ENCODE measurements at regions not wholly inside any gene's neighbourhood (a gene's known extent, or its start where the extent isn't known, plus 50 kb on each side); places are given as distances from the start of the nearest gene placed in this dataset.

DNA sequence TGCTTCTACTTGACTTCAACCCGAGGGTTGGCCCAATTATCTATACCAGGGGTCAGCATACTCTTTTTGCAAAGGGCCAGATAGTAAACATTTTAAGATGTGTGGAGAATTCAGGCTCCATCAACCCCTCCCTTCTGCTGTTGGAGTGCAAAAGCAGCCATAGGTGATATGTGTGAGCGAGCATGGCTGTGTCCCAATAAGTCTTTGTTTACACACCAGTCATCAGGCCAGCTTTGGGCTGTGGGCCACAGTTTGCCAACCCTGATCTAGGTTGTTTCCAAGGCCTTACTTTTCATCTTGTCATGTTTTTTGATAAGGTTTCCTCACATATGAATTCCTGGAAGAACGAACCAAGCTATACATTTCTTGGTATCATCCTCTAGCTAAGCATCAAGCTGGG is 136.9 kb upstream of the VIPR2 start:
- TF ChIP-seq, protein P1, sequence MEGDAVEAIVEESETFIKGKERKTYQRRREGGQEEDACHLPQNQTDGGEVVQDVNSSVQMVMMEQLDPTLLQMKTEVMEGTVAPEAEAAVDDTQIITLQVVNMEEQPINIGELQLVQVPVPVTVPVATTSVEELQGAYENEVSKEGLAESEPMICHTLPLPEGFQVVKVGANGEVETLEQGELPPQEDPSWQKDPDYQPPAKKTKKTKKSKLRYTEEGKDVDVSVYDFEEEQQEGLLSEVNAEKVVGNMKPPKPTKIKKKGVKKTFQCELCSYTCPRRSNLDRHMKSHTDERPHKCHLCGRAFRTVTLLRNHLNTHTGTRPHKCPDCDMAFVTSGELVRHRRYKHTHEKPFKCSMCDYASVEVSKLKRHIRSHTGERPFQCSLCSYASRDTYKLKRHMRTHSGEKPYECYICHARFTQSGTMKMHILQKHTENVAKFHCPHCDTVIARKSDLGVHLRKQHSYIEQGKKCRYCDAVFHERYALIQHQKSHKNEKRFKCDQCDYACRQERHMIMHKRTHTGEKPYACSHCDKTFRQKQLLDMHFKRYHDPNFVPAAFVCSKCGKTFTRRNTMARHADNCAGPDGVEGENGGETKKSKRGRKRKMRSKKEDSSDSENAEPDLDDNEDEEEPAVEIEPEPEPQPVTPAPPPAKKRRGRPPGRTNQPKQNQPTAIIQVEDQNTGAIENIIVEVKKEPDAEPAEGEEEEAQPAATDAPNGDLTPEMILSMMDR (conservative IDR thresholded peaks at IDR 0.05; ENCODE audit: low read length), result no peak
- no peak for TF ChIP-seq EZH2phosphoT487 (IDR thresholded peaks at IDR 0.05; ENCODE audit: borderline replicate concordance, low read depth, low read length)
- ChIA-PET POLR2A (no interaction called here), CTCF (ENCODE audit: unreplicated experiment) (no interaction called here)
- no peak overlapping the region for H3K4me3 ChIP-seq (ENCODE audit: low read depth, low read length, poor library complexity, severe bottlenecking)
- H3K36me3 ChIP-seq (ENCODE audit: insufficient read depth, low read length), result no peaks in the 10 kb centered on the region
- no peaks in the 10 kb centered on the region for H3K9me3 ChIP-seq (ENCODE audit: low read length)
- DNase-seq (ENCODE audit: low spot score), result no peak
- H3K27ac ChIP-seq (ENCODE audit: low read depth, low read length, poor library complexity, severe bottlenecking), result no peak overlapping the region
- no peak overlapping the region for H3K4me2 ChIP-seq (ENCODE audit: low read length)
- H3K4me1 ChIP-seq (ENCODE audit: insufficient read depth, low read length, poor library complexity, severe bottlenecking), result no peaks in the 10 kb centered on the region
- no peaks in the 10 kb centered on the region for H3K9me2 ChIP-seq (ENCODE audit: insufficient read depth, low read length)
- no peaks in the 10 kb centered on the region for H3K79me2 ChIP-seq (ENCODE audit: insufficient read depth, low read depth, low read length)
- no peak overlapping the region for H2AFZ ChIP-seq (ENCODE audit: low read length)
- intact Hi-C loops (cut with micrococcal nuclease; ENCODE audit: unreplicated experiment), result no loop called here
- no TSS peak for BruUV-seq (replicated peaks)
- H4K20me1 ChIP-seq (ENCODE audit: insufficient read depth, low read length), result no peaks in the 10 kb centered on the region

DNA sequence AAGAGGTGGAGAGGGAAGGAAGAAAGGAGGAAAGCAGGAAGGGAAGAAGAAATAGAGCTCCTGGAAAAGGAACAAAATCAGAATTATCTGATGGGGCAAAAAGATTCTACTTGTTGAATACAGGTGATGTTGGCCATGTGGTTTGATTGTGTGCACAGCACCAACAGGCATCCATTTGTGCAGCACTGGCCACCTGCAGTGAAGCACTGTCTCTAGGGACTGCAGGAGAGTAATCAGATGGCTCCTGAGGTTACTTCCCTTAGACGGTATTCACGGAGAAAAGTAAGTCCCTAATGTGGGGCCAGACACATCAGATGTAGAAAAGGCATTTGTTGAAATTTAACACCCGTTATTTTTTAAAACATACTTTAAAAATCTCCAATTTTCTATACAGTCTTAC is 135.3 kb upstream of the VIPR2 start:
- TF ChIP-seq EZH2phosphoT487 (IDR thresholded peaks at IDR 0.05; ENCODE audit: borderline replicate concordance, low read depth, low read length), result no peak
- TF ChIP-seq, protein P1 (conservative IDR thresholded peaks at IDR 0.05; ENCODE audit: low read length), result no peak
- no peaks in the 10 kb centered on the region for H3K9me3 ChIP-seq (ENCODE audit: low read length)
- no peaks in the 10 kb centered on the region for H3K4me1 ChIP-seq (ENCODE audit: insufficient read depth, low read length, poor library complexity, severe bottlenecking)
- no TSS peak for BruUV-seq (replicated peaks)
- intact Hi-C loops (cut with micrococcal nuclease; ENCODE audit: unreplicated experiment), result no loop called here
- ChIA-PET POLR2A (no interaction called here), CTCF (ENCODE audit: unreplicated experiment) (no interaction called here)
- no peaks in the 10 kb centered on the region for H3K36me3 ChIP-seq (ENCODE audit: insufficient read depth, low read length)
- no peak overlapping the region for H3K4me2 ChIP-seq (ENCODE audit: low read length)
- no peak overlapping the region for H2AFZ ChIP-seq (ENCODE audit: low read length)
- no peak for DNase-seq (ENCODE audit: low spot score)
- no peak overlapping the region for H3K4me3 ChIP-seq (ENCODE audit: low read depth, low read length, poor library complexity, severe bottlenecking)
- H3K27ac ChIP-seq (ENCODE audit: low read depth, low read length, poor library complexity, severe bottlenecking), result no peak overlapping the region
- no peaks in the 10 kb centered on the region for H3K9me2 ChIP-seq (ENCODE audit: insufficient read depth, low read length)
- H3K79me2 ChIP-seq (ENCODE audit: insufficient read depth, low read depth, low read length), result no peaks in the 10 kb centered on the region
- H4K20me1 ChIP-seq (ENCODE audit: insufficient read depth, low read length), result no peaks in the 10 kb centered on the region

DNA sequence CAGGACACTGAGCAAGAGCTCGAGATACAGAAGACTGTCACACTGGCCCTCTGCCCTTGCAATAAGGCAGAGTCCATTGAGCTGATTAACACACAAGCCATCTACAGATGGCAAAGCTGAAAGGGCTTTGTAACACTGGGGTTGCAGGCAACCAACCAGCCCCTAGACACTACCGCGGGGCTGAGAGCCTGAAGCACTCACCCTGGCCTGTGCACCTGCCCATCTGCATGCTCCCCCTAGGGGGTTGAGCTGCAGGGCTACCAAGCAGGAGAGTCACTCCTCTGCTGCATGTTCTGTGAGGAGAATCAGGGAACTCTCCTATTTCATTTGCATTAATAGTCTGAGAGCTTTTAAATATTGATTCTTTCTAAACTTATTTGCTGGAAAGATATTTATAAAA is 128.1 kb upstream of the VIPR2 start:
- TF ChIP-seq, protein P1 (conservative IDR thresholded peaks at IDR 0.05; ENCODE audit: low read length), result no peak
- TF ChIP-seq EZH2phosphoT487 (IDR thresholded peaks at IDR 0.05; ENCODE audit: borderline replicate concordance, low read depth, low read length), result no peak
- intact Hi-C loops (cut with micrococcal nuclease; ENCODE audit: unreplicated experiment), result no loop called here
- Histone ChIP-seq H3K9me3 (ENCODE audit: low read length) (no peaks in the 10 kb centered on the region), H2AFZ (ENCODE audit: low read length) (no peak overlapping the region), H3K36me3 (ENCODE audit: insufficient read depth, low read length) (no peaks in the 10 kb centered on the region), H3K9me2 (ENCODE audit: insufficient read depth, low read length) (no peaks in the 10 kb centered on the region), H4K20me1 (ENCODE audit: insufficient read depth, low read length) (no peaks in the 10 kb centered on the region), H3K79me2 (ENCODE audit: insufficient read depth, low read depth, low read length) (no peaks in the 10 kb centered on the region), H3K4me3 (ENCODE audit: low read depth, low read length, poor library complexity, severe bottlenecking) (no peak overlapping the region), H3K27ac (ENCODE audit: low read depth, low read length, poor library complexity, severe bottlenecking) (no peak overlapping the region), H3K4me1 (ENCODE audit: insufficient read depth, low read length, poor library complexity, severe bottlenecking) (no peaks in the 10 kb centered on the region), H3K4me2 (ENCODE audit: low read length) (no peak overlapping the region)
- DNase-seq (ENCODE audit: low spot score), result no peak
- ChIA-PET POLR2A (interaction anchor here (0.8 kb wide), 1 partner anchor 21 kb away, joined by 3 read pairs; no protein-coding TSS in a partner anchor), CTCF (ENCODE audit: unreplicated experiment) (no interaction called here)
- BruUV-seq (replicated peaks), result no TSS peak
